Posterior vena cava (tissue), 2 donors: ENCODE measurements at regions not wholly inside any gene's neighbourhood (a gene's known extent, or its start where the extent isn't known, plus 50 kb on each side); places are given as distances from the start of the nearest gene placed in this dataset.

ENCODE experiments used
- DNase-seq: peaks from one replicate; pipeline ENCODE4 v3.0.0-alpha.2; 2020; ENCODE audit warnings: low spot score
- intact Hi-C, 2 donors: fragments of 100-400 bp; cut with DNase I; formaldehyde crosslinking; loops; one replicate each; pipeline versions ENCODE4 v1.14.1 to v1.14.2; 2022 to 2023
- donor health status: DM: yes; HTN: yes; CAD: no.
- donor health status: DM: yes; HTN: yes; CAD: no.

GRCh38 chr4:164482758-164483157 is 271.2 kb upstream of the SMIM31 start:
- intact Hi-C loops: no loop called here
- no peak for DNase-seq

GRCh38 chr4:164483711-164484110 is 270.2 kb upstream of the SMIM31 start:
- no peak for DNase-seq
- intact Hi-C loops: no loop called here

- intact Hi-C loops: no loop called here
- no peak for DNase-seq
Measured at GRCh38 chr4:164484551-164484950, 269.4 kb upstream of the SMIM31 start.

- intact Hi-C loops: no loop called here
Measured at GRCh38 chr4:164485136-164485535, 268.8 kb upstream of the SMIM31 start.

GRCh38 chr4:164488114-164488513 is 265.8 kb upstream of the SMIM31 start:
- intact Hi-C loops: no loop called here
- DNase-seq: no peak

More at GRCh38 chr4:164485136-164485535, 268.8 kb upstream of the SMIM31 start:
- no peak for DNase-seq

- no peak for DNase-seq
- intact Hi-C loops: no loop called here
Measured at GRCh38 chr4:164501074-164501473, 252.9 kb upstream of the SMIM31 start.

GRCh38 chr4:164503874-164504273 is 250.1 kb upstream of the SMIM31 start:
- no peak for DNase-seq
- intact Hi-C loops: no loop called here

GRCh38 chr4:164508097-164508496 is 245.8 kb upstream of the SMIM31 start:
- intact Hi-C loops: no loop called here
- no peak for DNase-seq

GRCh38 chr4:164508771-164509170 is 245.2 kb upstream of the SMIM31 start:
- intact Hi-C loops: no loop called here

GRCh38 chr4:164509951-164510350 is 244.0 kb upstream of the SMIM31 start:
- intact Hi-C loops: no loop called here
- DNase-seq: no peak

More at GRCh38 chr4:164508771-164509170, 245.2 kb upstream of the SMIM31 start:
- no peak for DNase-seq

GRCh38 chr4:164512124-164512523 is 241.8 kb upstream of the SMIM31 start:
- DNase-seq: no peak
- intact Hi-C loops: no loop called here

- intact Hi-C loops: no loop called here
- DNase-seq: no peak
Measured at GRCh38 chr4:164514765-164515164, 239.2 kb upstream of the SMIM31 start.

GRCh38 chr4:164524789-164525188 is 229.1 kb upstream of the SMIM31 start:
- no peak for DNase-seq
- intact Hi-C loops: loop anchor here in 1 of 2 donors (5.0 kb wide), 1 partner anchor 997 kb away; no protein-coding TSS in a partner anchor

- no peak for DNase-seq
- intact Hi-C loops: no loop called here
Measured at GRCh38 chr4:164526933-164527583, 226.9 kb upstream of the SMIM31 start.

- intact Hi-C loops: no loop called here
- DNase-seq: no peak
Measured at GRCh38 chr4:164529058-164529457, 224.9 kb upstream of the SMIM31 start.

GRCh38 chr4:164529486-164529885 is 224.4 kb upstream of the SMIM31 start:
- peak; percentile 45 for DNase-seq
- intact Hi-C loops: no loop called here

GRCh38 chr4:164531336-164531735 is 222.6 kb upstream of the SMIM31 start:
- intact Hi-C loops: no loop called here
- DNase-seq: no peak

- peak; percentile 63 for DNase-seq
- intact Hi-C loops: no loop called here
Measured at GRCh38 chr4:164536814-164537213, 217.1 kb upstream of the SMIM31 start.

GRCh38 chr4:164538097-164538496 is 215.8 kb upstream of the SMIM31 start:
- DNase-seq: no peak
- intact Hi-C loops: no loop called here

GRCh38 chr4:164540987-164541386 is 212.9 kb upstream of the SMIM31 start:
- DNase-seq: no peak
- intact Hi-C loops: no loop called here

GRCh38 chr4:164542431-164542830 is 211.5 kb upstream of the SMIM31 start:
- intact Hi-C loops: no loop called here
- no peak for DNase-seq
